GM19025 (cell line): ENCODE measurements at regions not wholly inside any gene's neighbourhood (a gene's known extent, or its start where the extent isn't known, plus 50 kb on each side); places are given as distances from the start of the nearest gene placed in this dataset.
"Not testable (repeated sequence)": the region's sequence is repeated elsewhere in the genome, so short reads cannot be mapped to it uniquely, and the experiment has no call there.

Experiments
- ATAC-seq: cut with Tn5 transposase; IDR thresholded peaks from one replicate; pipeline ENCODE4 v1.9.1; 2021; ENCODE audit warnings: mild to moderate bottlenecking, low read depth, moderate library complexity; ENCODE audit not compliant: unreplicated experiment

GRCh38 chr3:34399401-34399800 is 601.0 kb downstream of the PDCD6IP start:
- no peak for ATAC-seq

- no peak for ATAC-seq
Measured at GRCh38 chr3:34405159-34405558, 606.7 kb downstream of the PDCD6IP start.

GRCh38 chr3:34407281-34407680 is 608.9 kb downstream of the PDCD6IP start:
- ATAC-seq: no peak

DNA sequence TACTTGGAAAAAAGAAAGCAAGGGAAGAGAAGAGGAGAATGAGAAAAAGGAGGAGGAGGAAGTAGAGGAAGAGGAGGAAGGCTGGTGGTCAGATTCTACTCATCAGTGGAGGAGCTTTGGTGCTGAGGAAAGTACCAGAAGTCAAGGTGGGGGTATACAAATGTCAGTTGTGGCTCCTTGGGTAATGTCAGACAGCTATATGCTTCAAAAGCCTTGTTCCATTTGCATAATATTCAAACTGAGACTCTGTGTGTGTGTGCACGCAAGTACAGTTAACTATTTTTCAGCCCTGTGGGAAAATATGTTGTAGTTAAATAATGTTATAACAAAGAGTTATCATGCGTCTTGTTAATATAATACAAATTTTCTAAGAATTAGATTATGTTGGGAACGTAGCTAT is 609.7 kb downstream of the PDCD6IP start:
- no peak for ATAC-seq

DNA sequence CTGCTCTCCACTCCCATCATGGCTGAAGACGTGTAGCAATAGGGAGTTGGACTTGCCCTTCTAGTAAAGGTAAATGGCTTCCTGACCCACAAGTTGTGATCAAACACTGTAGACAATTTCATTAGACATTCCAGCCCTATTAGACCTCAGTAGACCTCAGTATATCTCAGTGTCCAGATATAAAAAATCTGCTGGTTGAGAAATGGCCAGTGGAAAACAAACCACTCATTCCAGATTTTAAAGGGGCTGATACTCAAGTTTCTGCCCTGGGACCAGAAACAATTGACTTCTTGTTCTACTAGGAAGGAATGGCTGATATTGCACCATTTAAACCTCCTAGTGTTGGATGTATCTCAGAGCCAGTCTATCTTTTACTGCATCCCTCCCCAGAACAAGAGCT is 613.2 kb downstream of the PDCD6IP start:
- no peak for ATAC-seq

- no peak for ATAC-seq
Measured at GRCh38 chr3:34419801-34420200, 621.4 kb downstream of the PDCD6IP start.

DNA sequence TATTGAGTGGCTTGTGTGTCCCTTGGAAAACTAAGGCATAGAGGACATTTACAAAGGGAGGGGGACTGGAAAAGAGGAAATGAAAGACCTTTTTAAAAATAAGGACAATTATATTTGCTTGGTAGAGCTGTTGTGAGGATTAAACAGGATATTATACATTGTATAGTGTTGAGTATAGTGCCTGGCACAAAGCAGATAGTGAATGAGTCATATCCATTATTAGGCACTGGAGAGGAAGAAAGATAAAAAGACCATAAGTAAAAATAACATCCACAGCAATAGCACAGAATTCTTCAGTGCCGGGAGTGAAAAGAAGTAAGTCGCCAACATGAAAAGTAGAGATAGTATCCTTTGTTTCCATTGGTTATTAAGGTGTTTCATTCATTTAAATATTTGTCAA is 623.3 kb downstream of the PDCD6IP start:
- no peak for ATAC-seq

DNA sequence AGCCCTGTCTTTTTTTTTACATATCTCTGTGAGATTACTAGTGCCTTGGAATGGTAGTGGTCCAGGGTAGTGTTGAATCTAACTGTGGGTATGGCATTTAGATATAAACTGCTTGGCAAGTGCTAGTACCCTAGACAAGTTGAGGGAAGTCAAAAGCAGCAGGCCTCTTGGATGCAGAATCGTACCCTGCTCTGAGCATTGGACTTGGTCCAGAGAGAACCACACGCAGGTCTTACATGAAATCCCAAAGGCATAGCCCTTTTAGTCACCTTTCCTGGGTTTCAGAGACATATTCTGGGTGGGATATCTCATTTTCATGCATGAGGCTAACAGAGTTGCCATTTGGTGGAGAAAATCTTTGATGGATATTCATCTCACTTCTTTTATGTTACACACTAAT is 641.4 kb downstream of the PDCD6IP start:
- no peak for ATAC-seq

- no peak for ATAC-seq
Measured at GRCh38 chr3:34444137-34444536, 645.7 kb downstream of the PDCD6IP start.

GRCh38 chr3:34449305-34449704 is 650.9 kb downstream of the PDCD6IP start:
- no peak for ATAC-seq

DNA sequence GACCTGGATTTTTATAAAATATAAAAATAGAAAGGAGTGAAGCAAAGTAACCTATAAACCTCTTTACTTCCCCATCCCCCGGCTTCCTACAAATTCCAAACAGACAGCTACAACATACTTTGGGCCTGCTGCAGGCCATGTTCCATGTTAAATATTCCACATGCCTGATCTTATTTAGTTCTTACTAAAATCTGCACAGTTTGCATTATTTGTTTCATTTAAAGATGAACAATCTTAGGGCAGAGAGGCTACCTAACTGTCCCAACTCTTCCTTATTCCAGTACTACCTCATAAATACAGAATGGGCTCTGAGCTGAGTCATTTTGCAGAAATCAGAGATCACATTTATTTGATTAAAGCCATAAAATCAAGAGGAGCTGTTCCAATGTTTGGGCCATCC is 665.0 kb downstream of the PDCD6IP start:
- no peak for ATAC-seq

- ATAC-seq: no peak
Measured at GRCh38 chr3:34464646-34465045, 666.2 kb downstream of the PDCD6IP start.

DNA sequence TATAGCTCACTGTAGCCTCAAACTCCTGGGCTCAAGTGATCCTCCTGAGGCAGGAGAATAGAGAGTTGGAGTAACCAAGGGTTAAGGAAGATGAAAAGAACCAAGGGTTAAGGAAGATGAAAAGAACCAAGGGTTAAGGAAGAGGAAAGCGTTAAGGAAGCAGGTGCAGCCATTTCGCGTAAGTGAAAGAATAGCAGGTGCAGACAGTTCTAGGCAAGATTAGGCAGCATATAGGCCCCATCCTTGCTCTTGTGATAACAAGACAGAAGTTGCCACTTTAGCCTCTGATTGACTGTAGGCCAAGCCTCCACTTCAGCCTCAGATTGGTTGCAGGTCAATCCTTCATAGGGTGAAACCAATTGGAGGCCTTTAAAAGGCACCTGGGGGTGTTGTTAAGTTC is 677.4 kb downstream of the PDCD6IP start:
- ATAC-seq: no peak

- no peak for ATAC-seq
Measured at GRCh38 chr3:34483311-34483887, 685.0 kb downstream of the PDCD6IP start.

DNA sequence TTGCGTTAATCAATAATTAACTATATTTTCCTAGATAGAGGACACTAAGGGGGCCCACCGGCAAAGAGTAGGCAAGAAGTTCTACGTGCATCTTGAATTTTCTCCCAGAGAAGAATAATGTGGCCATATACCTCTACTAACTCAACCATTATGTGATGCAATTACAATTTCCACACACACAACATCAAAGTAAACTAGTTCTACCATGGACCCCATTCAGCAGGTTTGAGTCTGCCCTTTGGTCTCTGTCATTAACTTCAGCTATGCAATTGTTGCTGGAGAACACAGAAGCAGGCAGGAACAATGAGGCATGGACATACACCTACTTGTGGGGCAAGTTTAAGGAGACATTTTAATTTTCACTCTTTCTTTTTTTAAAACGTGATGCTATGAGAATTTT is 705.9 kb downstream of the PDCD6IP start:
- ATAC-seq: no peak

DNA sequence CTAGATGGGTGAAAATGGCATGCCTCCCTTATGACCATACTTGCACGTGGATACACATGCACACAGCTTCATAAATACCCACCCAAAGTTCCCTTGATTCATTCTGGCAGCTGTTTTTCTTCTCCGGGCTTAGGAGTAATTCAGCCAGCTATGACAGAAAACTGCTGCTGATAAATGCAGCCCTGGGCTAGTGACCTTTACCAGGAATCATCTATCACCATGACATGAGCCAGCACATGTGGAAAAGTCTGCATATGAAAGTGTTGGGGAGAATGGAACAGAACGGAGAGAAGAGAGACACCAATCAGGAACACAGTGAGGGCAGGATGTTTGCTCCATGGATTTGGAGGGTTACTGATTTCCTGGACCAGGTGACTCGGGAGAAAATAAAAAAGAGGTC is 706.3 kb downstream of the PDCD6IP start:
- ATAC-seq: no peak

- ATAC-seq: no peak
Measured at GRCh38 chr3:34508732-34509131, 710.3 kb downstream of the PDCD6IP start.

GRCh38 chr3:34511891-34512290 is 713.5 kb downstream of the PDCD6IP start:
- no peak for ATAC-seq

DNA sequence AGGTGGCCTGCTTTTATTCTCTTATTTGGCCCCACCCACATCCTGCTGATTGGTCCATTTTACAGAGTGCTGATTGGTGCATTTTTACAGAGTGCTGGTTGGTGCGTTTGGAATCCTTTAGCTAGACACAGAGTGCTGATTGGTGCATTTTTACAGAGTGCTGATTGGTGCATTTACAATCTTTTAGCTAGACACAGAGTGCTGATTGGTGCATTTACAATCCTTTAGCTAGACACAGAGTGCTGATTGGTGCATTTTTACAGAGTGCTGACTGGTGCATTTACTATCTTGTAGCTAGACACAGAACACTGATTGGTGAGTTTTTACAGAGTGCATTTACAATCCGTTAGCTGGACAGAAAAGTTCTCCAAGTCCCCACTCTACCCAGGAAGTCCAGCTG is 720.6 kb downstream of the PDCD6IP start:
- not testable (repeated sequence) for ATAC-seq

DNA sequence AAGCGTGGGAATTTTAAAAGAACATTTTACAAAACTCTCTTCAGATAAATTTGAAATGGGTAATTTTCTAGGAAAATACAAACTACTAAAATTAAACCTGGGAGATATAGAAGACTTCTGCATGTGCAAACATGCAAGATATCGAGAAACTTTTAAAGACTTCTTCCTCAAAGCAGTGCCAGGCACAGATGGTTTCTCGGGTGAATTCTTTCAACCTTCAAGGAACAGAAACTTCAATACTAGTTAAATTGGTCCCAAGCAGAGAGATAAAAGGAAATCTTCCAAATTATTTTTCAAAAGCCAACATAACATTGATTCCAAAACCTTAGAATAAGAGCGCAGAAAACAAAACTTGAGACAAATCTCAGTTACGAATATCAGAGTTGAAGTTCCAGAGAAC is 732.7 kb downstream of the PDCD6IP start:
- no peak for ATAC-seq

DNA sequence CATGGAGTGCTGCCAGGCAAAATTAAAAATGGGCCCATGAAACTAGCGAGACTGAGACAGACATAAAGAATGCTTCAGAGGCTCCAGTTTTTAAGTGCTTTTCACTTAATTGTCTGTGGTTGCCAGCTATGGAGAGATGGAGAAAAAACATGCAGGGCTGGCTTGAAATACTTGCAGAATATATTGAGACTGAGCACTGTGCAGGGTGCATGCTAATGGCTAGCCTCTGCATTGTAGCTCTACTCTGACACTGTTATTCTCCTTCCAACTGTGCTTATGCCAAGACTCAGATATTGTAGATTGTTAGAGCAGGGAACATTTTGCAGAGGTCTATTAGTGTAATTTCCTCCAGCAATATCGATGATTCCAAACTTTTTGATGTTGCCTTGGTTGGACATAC is 735.0 kb downstream of the PDCD6IP start:
- ATAC-seq: no peak

DNA sequence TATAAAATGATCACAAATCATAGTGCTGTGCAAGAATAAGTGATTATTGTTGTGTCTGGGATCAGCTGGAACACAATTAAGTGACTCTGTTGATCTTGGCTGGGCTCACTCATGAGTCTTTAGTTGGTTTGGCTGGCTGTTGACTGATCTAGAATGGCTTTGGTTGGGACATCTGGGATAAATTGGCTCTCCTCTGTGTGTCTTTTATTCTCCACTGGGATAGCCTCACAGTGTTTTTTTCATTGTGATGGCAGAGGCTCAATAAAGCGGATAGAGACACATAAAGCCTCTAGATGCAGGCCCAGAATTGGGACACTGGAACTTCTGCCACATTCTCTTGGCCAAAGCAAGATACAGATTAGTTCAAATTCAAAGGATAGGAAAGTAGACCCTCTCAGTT is 735.6 kb downstream of the PDCD6IP start:
- no peak for ATAC-seq

DNA sequence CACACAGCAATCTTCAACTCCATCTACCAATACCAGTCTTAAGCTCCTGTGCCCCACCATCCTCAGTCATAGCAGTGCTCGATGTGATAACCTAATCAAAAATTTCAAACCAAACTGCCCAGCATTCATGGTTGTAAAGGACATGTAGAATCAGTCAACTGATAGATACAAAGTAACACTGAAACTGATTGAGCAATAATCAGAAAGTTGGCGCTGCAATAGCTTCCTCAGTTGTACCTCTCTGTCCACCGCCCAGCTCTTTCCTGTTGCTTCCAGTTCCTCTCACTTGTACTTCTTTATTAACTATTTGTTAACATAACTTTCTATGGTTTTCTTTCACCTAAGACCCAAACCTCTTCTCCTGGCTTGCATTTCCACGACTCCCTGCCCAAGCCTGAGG is 745.7 kb downstream of the PDCD6IP start:
- no peak for ATAC-seq
